Transverse colon (tissue), 4 donors: ENCODE measurements at regions not wholly inside any gene's neighbourhood (a gene's known extent, or its start where the extent isn't known, plus 50 kb on each side); places are given as distances from the start of the nearest gene placed in this dataset.

ENCODE experiments used
- DNase-seq: peaks from one replicate; pipeline ENCODE4 v3.0.0-alpha.2; 2019
- H3K27ac ChIP-seq, 4 donors: fragments of 200-600 bp; sonication (generic); 2 replicates each; pipeline ENCODE4 v1.5.1; 2016 to 2018; ENCODE audit warnings: inconsistent platforms in 4 of 4
- H3K27me3 ChIP-seq: fragments of 200-600 bp; sonication (generic); 2 replicates; pipeline ENCODE4 v1.5.1; 2017; ENCODE audit warnings: inconsistent platforms
- H3K36me3 ChIP-seq, 4 donors: fragments of 200-600 bp; sonication (generic); 2 replicates each; pipeline ENCODE4 v1.5.1; 2017 to 2019; ENCODE audit warnings: inconsistent platforms in 4 of 4
- H3K4me1 ChIP-seq, 4 donors: fragments of 200-600 bp; sonication (generic); 2 replicates each; pipeline ENCODE4 v1.5.1; 2017 to 2020; ENCODE audit warnings: inconsistent platforms in 4 of 4
- H3K4me3 ChIP-seq, 4 donors: fragments of 200-600 bp; sonication (generic); 1 replicate in 1 of 4; 2 replicates in 3 of 4; pipeline versions ENCODE4 v1.5.1 to v1.6.1; 2017 to 2019; ENCODE audit warnings: inconsistent platforms in 4 of 4
- H3K9me3 ChIP-seq, 2 donors: fragments of 200-600 bp; sonication (generic); 2 replicates each; pipeline ENCODE4 v1.5.1; 2017 to 2019; ENCODE audit warnings: inconsistent platforms in 2 of 2
- CTCF ChIP-seq, 5 experiments: fragments of 200-600 bp in 3 of 5; fragments of 450-650 bp in 2 of 5; sonication (generic) in 3 of 5; IDR thresholded peaks; 1 replicate in 2 of 5; 2 replicates in 3 of 5; pipeline ENCODE4 v1.5.1; 2016 to 2017; ENCODE audit warnings: antibody characterized with exemption in 5 of 5, inconsistent platforms in 3 of 5, mild to moderate bottlenecking in 2 of 5, moderate library complexity in 1 of 5
- EP300 ChIP-seq: sonication (generic); formaldehyde crosslinking; IDR thresholded peaks from one replicate; pipeline ENCODE4 v1.6.1; 2017; ENCODE audit warnings: antibody characterized with exemption, low read depth
- POLR2A ChIP-seq: fragments of 450-650 bp; IDR thresholded peaks from one replicate; pipeline ENCODE4 v1.6.1; 2016; ENCODE audit warnings: antibody characterized with exemption, mild to moderate bottlenecking, moderate library complexity
- POLR2AphosphoS5 ChIP-seq, 3 donors: sonication (generic); formaldehyde crosslinking; IDR thresholded peaks; one replicate each; pipeline ENCODE4 v1.6.1; 2016; ENCODE audit warnings: antibody characterized with exemption in 3 of 3
- WGBS, 2 donors: methylation state at CpG; one replicate each; pipeline ENCODE4 v1.1.5; 2018; ENCODE audit warnings: low coverage in 1 of 2; 5-methylcytosine and 5-hydroxymethylcytosine counted together
- in situ Hi-C, 4 donors: fragments of 200-750 bp; cut with MboI; loops; one replicate each; pipeline versions ENCODE4 v1.15.0 to v1.15.1; 2017; ENCODE audit warnings: low sequenced_read_pairs in 3 of 4, low pct_ligation_motif_present in 1 of 4, low pct_unique_long_range_greater_than_20kb in 1 of 4
- intact Hi-C: fragments of 100-400 bp; cut with DNase I; formaldehyde crosslinking; loops from one replicate; pipeline ENCODE4 v1.15.1; 2023; ENCODE audit warnings: low total_unique reads

DNA sequence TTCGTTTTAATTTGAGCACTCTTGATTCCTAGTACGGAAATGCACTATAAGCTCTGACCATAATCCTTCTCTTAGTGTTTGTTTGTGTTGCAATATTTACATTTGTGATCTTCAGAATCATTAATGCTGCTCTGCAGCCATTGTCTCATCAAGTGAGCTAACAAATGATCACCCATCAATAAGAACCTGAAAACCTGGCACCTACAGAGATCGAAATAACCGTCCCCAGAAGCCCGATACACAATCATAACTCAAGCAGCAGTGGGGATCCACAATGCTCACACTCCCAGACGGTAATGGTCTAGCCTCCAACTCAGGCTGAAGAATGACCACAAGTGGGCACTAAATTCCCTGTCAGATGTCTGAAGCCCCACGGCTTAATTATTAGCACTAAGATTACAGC is 156.0 kb upstream of the NFE2L3 start:
- Histone ChIP-seq H3K4me3 (no peak overlapping the region), H3K9me3 (no peaks in the 10 kb centered on the region), H3K36me3 (no peaks in the 10 kb centered on the region), H3K27me3 (no peaks in the 10 kb centered on the region), H3K27ac (no peak overlapping the region), H3K4me1 (no peaks in the 10 kb centered on the region)
- intact Hi-C loops (no loop called here), in situ Hi-C loops (no loop called here)
- DNase-seq = no peak
- 65 to 76% methylated on average over 7 of the region's 7 CpGs for WGBS, 2 donors
- TF ChIP-seq CTCF (IDR thresholded peaks at IDR 0.05) (no peak), EP300 (no peak), POLR2AphosphoS5 (IDR thresholded peaks at IDR 0.05) (no peak), POLR2A (no peak)

DNA sequence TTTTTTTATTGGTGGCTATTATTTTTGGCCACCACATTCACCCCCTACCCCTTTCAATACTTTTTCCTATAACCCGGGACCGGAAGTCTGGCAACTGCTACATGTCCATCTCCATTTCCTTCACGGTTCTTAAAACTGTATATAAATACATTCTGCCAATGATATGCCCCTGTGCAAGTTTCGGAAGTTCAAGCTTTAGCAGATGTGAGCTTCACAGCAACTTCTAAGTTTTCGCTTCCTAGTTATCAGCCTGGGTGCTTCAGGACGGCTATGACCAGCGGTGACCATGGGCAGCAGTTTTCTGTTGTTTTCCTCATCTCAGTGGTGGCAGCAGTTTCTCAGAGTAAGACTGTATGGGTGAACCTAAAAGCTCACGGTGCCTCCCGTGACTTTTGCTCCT is 153.5 kb upstream of the NFE2L3 start:
- intact Hi-C loops (no loop called here), in situ Hi-C loops (no loop called here)
- Histone ChIP-seq H3K9me3 (no peaks in the 10 kb centered on the region), H3K27me3 (no peaks in the 10 kb centered on the region), H3K4me1 (no peaks in the 10 kb centered on the region), H3K27ac (no peak overlapping the region), H3K4me3 (no peak overlapping the region), H3K36me3 (no peaks in the 10 kb centered on the region)
- DNase-seq = no peak
- WGBS, 2 donors = 89% methylated on average over 7 to 9 of the region's 9 CpGs
- TF ChIP-seq CTCF (IDR thresholded peaks at IDR 0.05) = no peak

GRCh38 chr7:26000841-26001240 is 151.2 kb upstream of the NFE2L3 start:
- H3K4me3 ChIP-seq = no peak overlapping the region
- TF ChIP-seq POLR2A = no peak
- no peak for TF ChIP-seq EP300
- H3K9me3 ChIP-seq = no peaks in the 10 kb centered on the region
- no peak for DNase-seq
- H3K4me1 ChIP-seq = no peaks in the 10 kb centered on the region
- 87% methylated on average over 3 of the region's 3 CpGs; no CpG with 5 or more reads in 1 of the 2 donors for WGBS, 2 donors
- H3K27me3 ChIP-seq = no peaks in the 10 kb centered on the region
- no peak overlapping the region for H3K27ac ChIP-seq
- in situ Hi-C loops = no loop called here
- no peaks in the 10 kb centered on the region for H3K36me3 ChIP-seq
- intact Hi-C loops = no loop called here

GRCh38 chr7:26001662-26002244 is 150.2 kb upstream of the NFE2L3 start:
- intact Hi-C loops (no loop called here), in situ Hi-C loops (no loop called here)
- Histone ChIP-seq H3K4me3 (no peak overlapping the region), H3K27ac (no peak overlapping the region), H3K27me3 (no peaks in the 10 kb centered on the region), H3K4me1 (no peaks in the 10 kb centered on the region), H3K36me3 (no peaks in the 10 kb centered on the region), H3K9me3 (no peaks in the 10 kb centered on the region)
- no peak for DNase-seq
- TF ChIP-seq POLR2AphosphoS5 (IDR thresholded peaks at IDR 0.05) (no peak), EP300 (no peak), CTCF (IDR thresholded peaks at IDR 0.05) (no peak), POLR2A (no peak)
- WGBS, 2 donors = 57 to 60% methylated on average over 2 to 5 of the region's 5 CpGs

DNA sequence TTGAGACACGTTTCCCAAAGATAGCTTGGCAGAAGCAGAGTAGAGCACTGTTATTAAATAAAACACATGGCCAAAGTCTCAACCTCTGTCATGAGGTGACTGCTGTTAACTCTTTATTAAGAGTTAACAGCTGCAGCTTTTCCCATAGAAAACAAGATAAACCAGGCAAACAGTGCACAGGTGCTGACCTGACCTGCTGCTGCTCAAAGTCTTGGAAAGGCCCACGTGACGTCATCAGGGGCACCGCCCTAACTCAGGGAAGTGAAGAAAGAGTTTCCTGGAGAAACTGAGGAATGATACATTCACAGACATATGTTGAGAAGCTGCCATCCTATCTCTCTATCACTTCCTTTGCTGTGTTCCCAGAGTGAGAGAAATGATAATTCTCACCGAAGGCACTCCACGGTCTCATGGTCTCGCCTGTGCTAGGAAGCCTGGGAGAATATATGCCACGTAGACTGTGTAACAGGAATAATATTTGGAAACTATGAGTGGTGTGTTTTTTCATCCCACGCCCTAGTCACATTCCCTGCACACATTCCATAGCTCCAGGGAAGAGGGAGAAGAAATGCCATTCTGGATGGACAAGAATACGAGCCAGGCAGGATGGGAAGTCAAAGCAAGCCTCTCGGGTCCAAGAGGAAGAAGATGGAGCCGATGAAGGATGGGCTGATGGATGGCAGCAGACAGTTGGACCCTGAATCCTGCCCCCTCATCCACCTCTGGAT is 146.2 kb upstream of the NFE2L3 start:
- TF ChIP-seq EP300 = no peak
- H3K27me3 ChIP-seq = no peaks in the 10 kb centered on the region
- no peaks in the 10 kb centered on the region for H3K9me3 ChIP-seq
- no peaks in the 10 kb centered on the region for H3K36me3 ChIP-seq
- no peak overlapping the region for H3K4me3 ChIP-seq
- WGBS, 2 donors = 67 to 81% methylated on average over 7 to 12 of the region's 12 CpGs
- intact Hi-C loops = no loop called here
- in situ Hi-C loops = no loop called here
- peak; percentile 14 for DNase-seq
- H3K27ac ChIP-seq = no peak overlapping the region
- H3K4me1 ChIP-seq = no peaks in the 10 kb centered on the region
